Stimulated activated CD4-positive, alpha-beta T cell treated with anti-CD3 and anti-CD28 coated beads, Interleukin-12 subunit alpha, Interleukin-12 subunit beta, amount 100 ng/mL, for 48 hours (primary cell): ENCODE measurements at regions not wholly inside any gene's neighbourhood (a gene's known extent, or its start where the extent isn't known, plus 50 kb on each side); places are given as distances from the start of the nearest gene placed in this dataset.
"Not testable (repeated sequence)": the region's sequence is repeated elsewhere in the genome, so short reads cannot be mapped to it uniquely, and the experiment has no call there.

Experiments
- DNase-seq, 3 donors: peaks; one replicate each; pipeline ENCODE4 v3.0.0-alpha.2; 2020; ENCODE audit warnings: low read depth in 2 of 3, low spot score in 1 of 3

DNA sequence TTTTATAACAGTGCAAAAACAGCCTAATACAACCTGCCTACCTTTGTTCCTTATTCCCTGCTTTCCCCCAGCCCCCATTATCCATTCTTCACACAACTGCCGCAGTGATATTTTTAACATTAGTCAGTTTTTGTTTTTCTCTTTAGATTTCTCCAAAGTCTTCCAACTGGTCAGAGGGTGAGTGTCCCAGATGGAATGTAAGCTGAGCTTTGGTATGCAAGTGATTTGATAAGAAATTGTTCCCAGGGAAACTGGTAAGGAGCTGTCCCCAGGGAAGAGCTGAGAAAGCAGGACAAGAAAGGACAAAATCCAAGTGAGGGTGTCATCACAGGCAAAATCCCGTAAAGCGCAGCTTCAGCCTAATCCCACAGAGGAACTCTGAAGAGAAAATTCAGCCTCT lies 475.5 kb upstream of the ADGRL3 start:
- no peak for DNase-seq

DNA sequence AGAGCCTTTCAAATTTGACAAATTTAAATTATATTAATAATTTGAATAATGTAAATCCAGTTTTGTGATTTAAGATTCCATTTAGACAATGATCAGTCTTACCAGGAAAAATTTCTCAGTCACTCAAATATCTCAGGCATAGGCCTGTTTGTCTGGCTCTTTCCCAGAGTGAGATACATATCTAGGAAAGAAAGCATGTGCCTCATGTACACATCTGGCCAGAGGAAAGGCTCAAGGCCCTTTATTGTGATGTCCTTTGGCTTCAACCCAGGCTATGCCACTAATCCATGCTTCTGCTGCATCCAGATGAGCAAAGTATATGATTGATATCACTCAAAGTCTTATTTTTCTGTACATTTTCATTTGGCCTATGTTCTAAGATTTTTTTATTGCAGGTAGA lies 473.3 kb upstream of the ADGRL3 start:
- no peak for DNase-seq

DNA sequence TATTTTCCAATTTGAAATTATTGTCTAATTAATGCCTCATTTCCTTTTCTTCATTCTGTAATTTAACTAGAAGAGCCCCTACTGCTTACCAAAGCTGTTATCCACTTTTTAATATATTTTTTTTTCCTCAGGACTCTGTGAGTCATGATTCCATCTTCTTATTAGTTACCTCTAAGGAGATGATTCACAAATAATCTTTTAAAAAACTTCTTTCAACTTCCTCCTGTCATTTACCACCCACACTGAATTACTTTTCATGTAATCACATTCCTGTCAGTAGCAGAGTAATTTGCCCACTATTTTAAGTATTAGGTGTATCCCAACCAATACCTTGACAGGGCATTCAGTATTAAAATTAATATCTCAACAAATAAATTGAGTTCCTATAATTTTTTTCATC lies 470.9 kb upstream of the ADGRL3 start:
- DNase-seq, result no peak

DNA sequence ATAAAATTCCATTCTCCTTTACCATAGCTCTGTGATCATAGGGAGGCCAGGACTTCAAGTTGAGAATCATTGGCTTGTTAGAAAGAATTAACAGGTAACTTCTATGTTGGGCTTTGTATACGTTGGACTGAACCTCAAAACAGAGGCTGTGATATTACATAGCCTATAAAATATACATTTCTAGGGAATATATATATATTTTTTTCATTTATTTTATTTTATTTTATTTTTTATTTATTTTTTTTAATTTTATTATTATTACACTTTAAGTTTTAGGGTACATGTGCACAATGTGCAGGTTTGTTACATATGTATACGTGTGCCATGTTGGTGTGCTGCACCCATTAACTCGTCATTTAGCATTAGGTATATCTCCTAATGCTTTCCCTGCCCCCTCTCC lies 470.4 kb upstream of the ADGRL3 start:
- not testable (repeated sequence) for DNase-seq

DNA sequence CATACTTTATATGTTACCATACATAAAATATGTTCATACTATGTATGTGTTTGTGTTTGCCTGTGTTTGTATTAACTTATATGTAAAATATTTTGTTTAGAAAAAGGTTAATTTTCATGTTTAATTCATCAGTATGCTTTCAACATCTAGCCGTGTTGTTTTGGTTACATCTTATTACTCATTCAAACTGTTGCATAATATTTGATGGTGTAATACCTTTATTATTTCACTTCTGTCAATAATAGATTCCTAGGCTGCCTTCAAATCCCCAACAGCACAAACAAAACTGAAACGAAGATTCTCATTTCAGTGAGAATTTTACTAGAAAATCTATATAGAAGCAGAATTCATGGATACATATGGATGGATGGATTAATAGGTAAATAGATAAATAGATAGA lies 462.3 kb upstream of the ADGRL3 start:
- DNase-seq, result no peak

DNA sequence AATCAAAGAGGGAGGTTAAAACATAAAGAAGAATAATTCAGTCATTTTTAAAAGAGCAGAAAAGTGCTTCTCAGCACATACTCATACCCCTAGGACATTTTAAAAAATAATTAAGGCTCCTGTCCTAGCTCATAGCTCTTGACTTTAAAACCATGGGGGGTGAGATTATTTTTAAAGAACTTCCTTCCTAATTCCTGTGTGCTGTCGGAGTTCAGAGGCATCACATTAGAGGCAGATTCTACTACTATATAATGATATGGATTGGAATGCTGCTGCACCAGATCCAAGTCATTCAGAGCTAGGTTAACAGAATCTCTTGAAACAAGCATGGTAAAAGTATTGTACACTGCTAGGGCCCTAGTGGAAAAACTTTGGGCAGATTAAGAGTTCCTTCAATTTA lies 456.5 kb upstream of the ADGRL3 start:
- no peak for DNase-seq

DNA sequence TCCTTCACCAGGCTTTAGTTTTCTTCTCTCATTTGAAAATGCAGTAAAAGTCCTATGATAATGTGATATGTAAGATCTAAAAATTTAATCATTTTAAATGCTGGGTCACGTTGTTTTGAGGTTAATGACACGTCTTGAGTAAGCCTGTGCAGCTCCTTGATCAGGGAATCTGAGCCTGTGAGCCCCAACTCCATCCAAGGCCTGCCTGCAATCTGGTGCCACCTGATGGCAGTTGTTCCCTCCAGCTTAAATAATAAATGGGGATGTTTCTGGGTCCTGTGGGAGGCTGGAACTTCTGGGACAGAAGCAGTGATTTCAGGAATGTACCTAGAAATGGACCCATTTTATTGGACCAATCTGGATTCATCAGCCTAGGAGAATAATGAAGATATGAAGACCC lies 455.4 kb upstream of the ADGRL3 start:
- DNase-seq, result no peak

DNA sequence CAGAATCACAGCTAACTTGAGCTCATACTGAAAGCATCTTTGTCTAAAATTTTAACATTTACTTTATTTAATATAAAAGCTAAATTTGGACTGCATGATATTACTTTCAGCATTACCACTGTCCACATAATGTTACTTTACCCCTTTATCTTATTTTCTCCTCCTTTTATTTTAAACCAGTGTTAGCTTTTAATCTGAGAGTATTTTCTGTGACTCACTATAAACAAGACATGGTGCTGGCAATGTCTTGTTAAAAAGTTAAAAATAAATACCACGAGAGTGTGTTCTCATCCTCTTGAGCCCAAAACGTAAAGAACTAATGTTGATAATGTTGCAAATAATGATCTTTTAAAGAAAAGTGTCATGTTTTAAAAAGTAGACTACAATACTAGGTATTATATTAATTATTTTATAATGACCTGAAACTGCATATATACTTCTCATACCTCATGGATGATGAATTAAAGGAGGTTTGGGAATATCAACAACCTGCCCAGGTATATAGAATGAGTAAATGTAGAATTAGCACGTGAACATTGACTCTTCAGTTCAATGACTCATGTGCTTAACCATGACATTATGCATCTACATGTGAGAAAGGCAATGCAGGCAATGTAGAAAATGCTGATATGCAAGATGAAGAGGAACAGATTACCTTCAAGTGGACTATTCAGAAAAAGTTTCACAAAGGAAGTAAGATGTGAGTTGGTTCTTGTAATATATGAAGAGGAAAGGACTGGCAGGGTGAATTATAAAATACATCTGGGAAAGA lies 454.1 kb upstream of the ADGRL3 start:
- no peak for DNase-seq

DNA sequence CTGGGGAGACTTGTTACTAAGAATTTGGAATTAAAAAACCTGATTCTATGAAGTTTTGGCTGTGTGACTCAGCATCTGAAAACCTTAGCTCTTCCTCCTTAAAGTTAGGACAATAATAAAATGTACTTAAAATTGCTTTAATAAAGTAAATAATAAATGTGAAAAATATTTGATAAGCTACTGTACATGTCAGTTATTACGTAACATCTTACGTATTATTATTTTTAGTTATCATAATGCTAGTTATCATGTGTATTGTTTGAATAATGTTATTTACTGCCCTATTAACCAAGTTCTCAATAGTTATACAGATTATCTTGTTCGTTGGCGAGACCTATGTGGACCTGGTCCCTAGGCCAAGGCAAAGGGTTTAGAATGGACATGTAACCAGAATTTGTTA lies 449.2 kb upstream of the ADGRL3 start:
- DNase-seq, result no peak

DNA sequence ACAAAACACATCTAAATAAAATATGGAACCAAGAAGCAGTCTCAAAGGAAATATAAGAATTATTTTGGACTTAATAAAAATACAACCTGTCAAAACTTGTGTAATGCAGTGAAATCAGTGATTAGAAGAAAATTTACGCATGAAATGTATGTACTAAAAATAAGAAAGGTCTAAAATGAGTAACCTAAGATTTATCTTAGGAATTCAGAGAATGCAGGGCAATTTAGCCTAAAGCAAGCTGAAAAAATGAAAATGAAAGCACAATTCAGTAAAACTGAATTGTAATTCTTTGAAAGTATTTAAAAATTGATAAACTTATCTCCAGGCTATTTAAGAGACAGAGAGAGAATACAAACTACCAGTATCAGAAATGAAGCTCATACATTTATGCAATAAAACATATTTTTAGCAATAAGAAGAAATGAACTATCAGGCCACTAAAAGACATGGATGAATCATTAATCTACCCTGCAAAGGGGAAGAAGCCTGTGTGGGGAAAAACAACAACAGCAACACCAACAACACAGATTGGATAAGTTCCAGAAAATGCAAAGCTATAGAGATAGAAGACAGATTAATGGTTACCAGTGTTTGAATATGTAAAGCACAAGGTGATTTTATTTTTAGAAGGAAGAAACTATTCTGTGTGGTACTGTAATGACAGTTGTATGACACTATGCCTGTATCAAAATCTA lies 442.0 kb upstream of the ADGRL3 start:
- DNase-seq, result no peak

DNA sequence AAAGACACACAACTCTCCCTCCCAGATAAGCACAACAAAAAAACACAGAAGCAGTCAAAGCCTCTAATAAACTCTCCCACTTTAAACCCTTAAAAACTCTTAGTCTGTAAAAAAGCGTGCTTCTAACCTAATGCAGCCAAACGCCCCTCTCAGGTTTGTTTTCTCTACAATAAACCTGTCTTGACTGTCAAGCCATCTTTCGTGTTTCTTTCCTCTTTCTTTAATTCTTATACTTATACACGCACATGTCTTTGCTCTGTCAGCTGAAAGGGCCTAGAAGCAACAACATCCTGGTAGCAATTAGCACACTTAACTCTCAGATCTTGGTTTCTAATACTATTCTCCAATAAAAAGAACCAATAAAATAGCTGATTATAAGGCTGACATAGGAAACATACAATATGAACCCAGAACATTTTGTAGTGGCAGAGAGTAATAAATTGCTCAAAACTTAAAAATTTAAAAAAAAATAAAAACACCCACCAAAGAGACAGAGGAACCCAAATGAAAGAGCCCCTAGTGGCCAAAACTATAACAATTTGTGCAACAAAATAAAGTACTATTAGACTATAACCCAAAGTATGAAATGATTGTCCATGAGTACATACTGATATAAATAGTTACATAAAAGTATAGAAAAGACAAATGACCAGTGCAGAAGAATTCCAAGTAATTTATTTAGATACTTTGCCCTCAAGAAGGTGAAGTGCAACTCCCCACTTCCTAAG lies 440.4 kb upstream of the ADGRL3 start:
- no peak for DNase-seq

DNA sequence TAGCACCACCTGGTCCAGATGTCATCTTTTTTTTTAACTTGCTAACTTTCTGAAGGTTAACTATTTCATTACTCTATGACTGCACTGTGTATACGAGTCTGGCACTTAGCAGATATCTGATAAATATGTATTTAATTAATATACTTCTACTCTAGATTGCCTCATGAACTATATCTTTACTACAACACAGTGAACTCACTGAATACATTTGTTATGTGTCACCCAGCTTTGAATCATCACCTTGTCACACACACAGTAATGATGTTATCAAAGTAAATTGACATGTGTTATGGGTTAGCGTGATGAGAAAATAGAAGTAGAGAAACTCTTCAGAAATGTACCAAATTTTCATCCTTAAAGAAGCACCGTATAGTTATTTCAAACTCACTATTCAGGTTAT lies 419.3 kb upstream of the ADGRL3 start:
- no peak for DNase-seq

DNA sequence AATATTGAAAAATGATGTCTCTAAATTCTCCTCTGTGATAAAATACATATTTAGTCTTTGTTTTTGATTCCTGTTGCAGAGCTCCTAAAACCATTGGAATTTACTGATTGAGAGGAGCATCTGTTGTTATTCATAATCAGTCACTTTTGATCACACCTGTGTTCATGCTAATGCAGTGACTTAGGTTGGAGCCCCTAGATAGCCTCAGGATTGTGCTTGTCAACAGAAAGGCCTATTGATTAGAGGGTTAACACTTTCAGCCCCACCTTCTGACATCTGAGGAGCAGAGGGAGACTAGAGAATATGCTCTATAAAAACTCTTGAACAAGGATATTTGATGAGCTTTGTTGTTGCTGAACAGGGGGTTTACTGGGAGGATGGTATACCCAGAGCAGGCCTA lies 409.5 kb upstream of the ADGRL3 start:
- DNase-seq, result no peak

DNA sequence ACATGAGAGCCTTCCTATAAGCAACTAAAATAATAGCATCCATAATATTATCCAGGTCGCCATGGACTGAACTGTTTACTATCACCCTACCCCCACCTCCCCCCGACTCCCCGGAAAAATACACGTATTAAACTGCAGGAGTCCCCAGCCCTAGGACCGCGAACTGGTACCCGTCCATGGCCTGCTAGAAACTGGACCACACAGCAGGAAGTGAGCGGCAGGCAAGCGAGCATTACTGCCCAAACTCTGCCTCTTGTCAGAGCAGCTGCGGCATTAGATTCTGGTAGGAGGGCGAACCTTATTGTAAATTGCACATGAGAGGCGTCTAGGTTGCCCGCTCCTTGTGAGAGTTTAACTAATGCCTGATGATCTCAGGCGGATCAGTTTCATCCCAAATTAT lies 405.8 kb upstream of the ADGRL3 start:
- DNase-seq, result no peak

DNA sequence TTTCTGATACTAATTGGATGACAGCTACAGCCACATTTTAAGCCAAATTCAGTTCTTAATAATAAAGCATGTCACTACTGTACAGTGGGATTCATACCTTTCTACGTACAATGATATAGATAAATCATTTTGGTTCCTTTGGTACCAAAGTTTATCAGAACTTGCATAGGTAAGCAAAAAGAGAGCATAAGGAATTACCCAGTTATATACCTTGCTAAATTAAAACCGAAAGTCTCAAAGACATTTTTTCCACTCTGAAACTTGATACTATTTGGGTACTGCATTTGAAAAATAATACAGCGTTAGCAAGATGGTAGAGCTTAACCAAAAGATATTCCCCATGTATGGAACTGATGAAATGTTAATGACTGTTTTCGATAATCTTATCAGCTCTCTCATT lies 400.9 kb upstream of the ADGRL3 start:
- no peak for DNase-seq

DNA sequence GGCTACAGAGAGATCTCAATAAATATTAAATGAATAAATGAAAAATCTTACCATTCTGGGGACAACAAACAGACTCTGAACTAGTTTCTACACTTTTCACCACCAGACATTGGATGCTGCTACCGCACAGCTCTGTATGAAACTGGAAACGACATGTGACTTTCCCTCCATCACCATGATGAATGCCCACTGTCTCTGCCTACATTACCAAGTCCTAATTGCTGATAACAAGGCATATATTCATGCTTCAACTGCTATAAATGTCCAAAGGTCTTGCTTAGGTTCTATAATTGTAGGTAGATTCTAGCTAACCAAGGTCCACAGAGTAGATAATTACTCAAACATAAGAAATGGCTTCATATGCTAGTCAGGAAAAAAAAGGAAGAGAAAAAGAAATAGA lies 399.4 kb upstream of the ADGRL3 start:
- DNase-seq, result no peak

DNA sequence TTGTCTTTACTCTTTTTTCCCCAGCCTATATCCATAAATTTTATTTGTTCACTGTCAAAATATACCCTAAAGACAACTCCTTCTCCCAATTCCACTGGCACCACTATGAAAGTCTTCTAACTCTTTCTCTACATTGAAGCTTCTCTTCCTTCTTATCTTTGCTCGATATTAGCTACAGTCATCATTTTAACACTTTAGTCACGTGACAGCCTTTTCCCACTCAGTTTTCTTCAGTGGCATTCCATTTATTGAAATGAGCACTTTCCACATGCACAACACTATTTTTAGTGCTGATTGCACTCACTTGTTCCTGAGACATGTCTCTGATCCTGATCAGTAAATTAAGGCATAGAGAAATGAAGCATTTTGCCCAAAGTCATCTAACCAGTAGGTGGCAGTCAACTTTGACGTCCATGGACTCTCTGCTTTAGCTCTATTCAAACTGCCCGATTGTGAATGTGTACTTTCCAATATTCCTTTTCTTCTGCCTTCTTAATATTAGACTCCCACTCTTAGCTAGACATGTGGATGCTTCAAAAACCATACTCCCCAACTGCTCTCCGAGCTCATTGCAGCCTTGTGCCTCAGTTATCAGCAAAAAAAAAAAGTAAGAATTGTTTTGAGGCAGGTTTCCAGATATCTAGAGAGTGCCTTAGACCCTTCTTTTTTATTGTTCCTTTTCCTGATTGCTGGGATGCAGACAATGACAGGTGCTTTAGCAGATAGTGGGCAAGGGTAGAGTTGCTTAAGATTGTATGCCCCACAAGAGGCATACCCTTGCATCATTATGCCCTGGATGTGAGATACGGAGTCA lies 394.4 kb upstream of the ADGRL3 start:
- no peak for DNase-seq

DNA sequence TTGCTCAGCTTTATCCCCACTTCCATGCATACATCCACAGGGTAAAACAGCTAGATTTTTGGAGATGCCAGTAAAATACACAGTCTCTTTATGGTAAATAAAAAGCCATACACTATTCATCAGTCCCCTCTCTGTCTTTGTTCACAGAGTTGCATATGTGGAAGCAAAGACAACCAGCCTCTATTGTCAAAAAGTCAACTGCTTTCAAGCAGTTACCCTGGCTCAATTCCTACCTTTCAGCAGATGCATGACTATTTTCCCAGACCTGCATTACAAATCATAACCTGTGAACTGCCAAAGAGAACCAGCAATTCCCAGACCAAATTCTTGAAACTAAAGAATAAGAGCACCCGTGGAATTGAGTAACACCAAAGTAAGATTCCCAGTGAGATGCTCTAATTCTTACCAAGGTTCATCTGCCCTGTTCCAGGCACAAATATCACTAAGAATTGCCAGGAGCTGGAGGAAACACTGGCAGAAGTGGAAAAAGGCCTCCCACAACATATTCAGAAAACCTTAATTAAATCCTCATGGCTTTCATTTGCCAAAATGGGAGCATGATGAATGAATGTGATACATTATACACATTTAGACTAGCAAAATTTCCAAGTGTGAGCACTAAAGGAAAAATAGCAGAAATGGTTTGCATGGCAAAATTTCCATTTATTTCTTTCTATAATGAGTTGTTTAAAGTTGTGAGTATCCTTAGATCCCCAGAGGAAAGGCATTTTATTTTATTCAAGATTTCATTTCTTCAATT lies 391.2 kb upstream of the ADGRL3 start:
- DNase-seq, result no peak

DNA sequence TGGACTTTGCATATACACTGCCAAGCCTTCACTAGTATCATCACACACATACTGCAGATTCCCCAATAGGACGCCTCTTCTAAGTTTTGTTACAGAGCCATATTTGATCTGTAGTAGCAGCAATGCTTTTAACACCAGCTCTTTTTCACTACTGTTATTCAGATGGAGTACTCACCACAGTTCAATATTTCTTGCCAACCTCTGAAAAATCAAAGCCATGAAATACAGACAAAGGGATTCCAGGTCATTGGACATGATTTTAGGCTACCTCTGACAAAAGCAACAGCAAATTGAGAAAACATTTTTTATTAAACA lies 390.7 kb upstream of the ADGRL3 start:
- no peak for DNase-seq

DNA sequence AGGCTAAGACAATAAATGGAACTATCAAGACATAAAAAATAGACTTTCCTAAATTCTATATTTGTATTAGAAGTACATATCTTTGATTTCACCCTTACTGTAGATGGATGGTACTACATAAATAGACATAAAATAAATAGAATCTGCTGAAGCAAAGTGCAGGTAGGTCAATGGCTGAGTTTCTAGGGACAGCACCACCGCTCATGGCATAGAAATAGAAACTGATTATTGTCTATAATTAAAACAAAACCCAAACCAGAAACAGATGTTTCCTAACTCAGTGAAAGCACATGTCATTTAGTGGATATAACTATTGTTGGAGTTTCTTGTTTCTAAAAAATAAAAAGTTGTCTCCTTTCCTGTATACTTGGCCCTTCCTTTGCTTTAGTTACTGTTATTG lies 387.3 kb upstream of the ADGRL3 start:
- no peak for DNase-seq

DNA sequence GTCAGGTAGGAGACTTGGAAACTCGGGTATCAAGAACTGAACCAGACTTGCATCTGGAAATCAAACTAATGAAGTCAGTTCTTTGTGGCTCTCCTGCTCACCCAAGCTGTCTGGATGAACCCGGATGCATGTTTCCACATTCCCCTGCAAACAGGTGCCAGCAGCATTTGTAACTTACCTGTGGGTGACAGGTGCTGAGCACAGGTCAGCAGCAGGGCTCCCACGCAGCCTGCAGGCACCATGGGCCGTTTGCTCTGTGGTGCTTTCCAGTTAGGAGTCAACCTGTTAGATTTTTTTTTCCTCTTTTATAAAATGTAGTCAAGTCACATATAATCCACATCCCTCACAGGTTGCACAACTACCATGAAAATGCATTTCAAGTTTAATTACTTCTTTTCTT lies 385.6 kb upstream of the ADGRL3 start:
- DNase-seq, result no peak
